ENCODE measurements at regions not wholly inside any gene's neighbourhood (a gene's known extent, or its start where the extent isn't known, plus 50 kb on each side); places are given as distances from the start of the nearest gene placed in this dataset.

GRCh38 chr3:102112704-102113230 is 263.5 kb downstream of the NFKBIZ start:
- DNase-seq (ENCODE audit: low read depth, low spot score): no peak

GRCh38 chr3:102113421-102114041 is 264.2 kb downstream of the NFKBIZ start:
- no peak for DNase-seq (ENCODE audit: low read depth, low spot score)

GRCh38 chr3:102114264-102114979 is 265.1 kb downstream of the NFKBIZ start:
- DNase-seq (ENCODE audit: low read depth, low spot score): no peak

DNA sequence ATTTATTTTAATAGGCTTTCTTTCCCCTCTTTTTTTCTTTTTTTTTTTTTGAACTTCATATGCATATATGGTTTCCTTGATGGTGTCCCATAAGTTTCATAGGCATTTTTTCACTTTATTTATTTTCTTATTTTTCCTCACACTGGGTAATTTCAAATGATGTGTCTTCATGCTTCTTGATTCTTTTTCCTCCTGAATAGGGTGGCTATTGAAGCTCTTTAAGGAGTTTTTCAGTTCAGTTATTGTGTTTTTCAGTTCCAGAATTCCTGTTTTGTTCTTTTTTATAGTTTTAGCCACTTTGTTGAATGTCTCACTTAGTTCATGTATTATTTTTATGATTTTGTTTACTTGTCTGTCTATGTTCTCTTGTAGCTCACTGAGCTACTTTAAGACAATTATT is 273.2 kb downstream of the NFKBIZ start:
- DNase-seq (ENCODE audit: low read depth, low spot score): no peak

DNA sequence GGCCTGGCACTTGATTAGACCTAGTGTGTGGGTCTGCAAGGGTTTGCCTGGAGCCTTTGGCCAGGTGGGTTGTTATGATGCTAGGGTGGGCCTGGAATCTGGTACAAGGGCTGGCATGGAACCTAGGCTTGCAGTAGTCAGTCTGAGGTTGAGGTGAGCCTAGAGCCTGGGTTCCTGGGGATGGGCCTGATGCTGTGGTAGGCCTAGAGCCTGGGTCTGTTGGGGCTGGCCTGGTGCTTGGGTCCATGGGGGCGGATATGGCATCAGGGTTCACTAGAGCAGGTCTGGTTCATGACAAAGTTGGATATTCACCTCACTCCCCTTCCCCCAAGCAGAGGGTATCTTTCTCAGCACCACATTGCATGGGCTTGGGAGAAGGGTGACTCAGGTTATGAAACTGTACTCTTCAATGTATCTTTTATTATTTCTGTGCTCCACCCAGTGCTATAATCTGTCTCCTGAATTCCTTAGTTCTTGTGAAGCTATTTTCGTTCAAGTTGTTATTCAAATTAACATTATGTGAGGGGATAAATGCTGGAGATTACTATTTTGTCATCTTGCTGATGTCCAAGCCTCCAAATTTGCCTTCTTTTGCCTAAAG is 274.4 kb downstream of the NFKBIZ start:
- DNase-seq (ENCODE audit: low read depth, low spot score): no peak

GRCh38 chr3:102124282-102124681 is 275.0 kb downstream of the NFKBIZ start:
- DNase-seq (ENCODE audit: low read depth, low spot score): peak; percentile 15

DNA sequence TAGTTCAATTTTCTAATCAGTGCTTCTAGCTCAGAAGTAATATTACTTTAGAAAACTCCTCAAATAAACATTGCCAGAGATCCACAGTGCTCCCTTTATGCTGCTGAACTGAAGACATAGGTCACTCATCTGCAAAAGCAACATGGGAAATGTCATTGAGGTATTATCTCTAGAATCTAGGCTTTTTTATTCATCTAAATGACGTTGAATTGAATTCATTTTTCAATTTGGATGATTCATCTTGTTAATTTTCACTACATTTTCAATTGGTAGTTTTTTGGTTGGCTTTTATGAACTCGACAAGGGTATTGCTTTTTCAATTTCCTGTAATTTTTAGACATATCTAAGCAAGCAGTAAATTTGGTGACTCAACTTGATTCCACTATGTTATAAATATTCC is 275.4 kb downstream of the NFKBIZ start:
- no peak for DNase-seq (ENCODE audit: low read depth, low spot score)

DNA sequence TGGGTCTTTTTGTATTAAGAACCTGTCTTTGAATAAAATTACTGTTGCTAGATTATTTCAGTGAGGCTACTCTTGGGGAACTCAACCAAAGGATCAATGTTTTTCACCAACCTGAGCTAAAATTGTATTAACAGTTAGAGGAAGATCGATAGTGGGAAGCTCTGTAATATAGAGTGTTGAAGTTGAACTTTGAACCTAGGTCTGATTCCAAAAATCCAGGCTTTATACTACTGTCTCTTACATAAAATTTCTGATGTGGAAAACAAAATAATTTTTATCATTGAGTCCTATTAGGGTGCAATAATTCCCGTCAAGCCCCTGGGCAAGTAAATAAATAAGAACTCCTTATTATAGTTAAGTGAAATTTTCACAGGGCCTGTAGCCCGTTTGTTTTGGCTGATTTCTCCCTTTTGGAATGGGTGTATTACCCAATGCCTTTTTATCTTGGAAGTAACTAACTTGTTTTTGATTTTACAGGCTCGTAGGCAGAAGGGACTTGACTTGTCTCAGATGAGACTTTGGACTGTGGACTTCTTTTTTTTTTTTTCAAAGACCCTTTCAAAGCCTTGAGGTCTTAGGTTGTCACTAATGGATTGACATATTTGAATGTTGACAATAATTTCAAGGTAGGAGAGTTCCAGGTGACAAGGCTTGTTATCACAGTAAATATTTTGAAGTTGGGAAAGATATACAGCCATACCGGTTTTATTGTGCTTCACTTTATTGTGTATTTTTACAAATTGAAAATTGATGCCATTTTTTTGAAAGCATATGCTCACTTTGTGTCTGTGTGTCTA is 276.1 kb downstream of the NFKBIZ start:
- no peak for DNase-seq (ENCODE audit: low read depth, low spot score)

GRCh38 chr3:102125994-102126368 is 276.7 kb downstream of the NFKBIZ start:
- no peak for DNase-seq (ENCODE audit: low read depth, low spot score)

- DNase-seq (ENCODE audit: low read depth, low spot score): peak; percentile 25
Observed at GRCh38 chr3:102129760-102130608, 280.7 kb downstream of the NFKBIZ start.

- DNase-seq (ENCODE audit: low read depth, low spot score): no peak
Observed at GRCh38 chr3:102132370-102132769, 283.1 kb downstream of the NFKBIZ start.

- no peak for DNase-seq (ENCODE audit: low read depth, low spot score)
Observed at GRCh38 chr3:102133376-102133775, 284.1 kb downstream of the NFKBIZ start.

DNA sequence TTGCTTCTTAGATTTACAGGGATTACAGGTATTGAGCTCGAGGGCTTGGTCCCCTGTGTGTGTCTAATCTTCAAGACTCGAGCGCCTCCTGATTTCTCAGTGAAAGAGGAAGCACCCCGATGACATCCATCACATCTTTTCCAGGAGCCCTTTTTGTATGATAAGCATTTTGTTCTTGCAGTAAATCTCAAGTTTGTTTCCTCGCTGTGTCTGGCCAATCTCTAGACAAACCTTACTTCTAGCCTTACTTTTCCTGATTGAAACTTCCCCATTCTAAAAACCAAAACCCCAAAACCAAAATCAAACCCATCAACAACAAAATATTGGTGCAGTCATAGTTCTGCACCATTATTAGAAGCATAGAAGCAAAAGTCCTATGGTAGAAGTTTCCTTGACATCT is 286.0 kb downstream of the NFKBIZ start:
- no peak for DNase-seq (ENCODE audit: low read depth, low spot score)

DNA sequence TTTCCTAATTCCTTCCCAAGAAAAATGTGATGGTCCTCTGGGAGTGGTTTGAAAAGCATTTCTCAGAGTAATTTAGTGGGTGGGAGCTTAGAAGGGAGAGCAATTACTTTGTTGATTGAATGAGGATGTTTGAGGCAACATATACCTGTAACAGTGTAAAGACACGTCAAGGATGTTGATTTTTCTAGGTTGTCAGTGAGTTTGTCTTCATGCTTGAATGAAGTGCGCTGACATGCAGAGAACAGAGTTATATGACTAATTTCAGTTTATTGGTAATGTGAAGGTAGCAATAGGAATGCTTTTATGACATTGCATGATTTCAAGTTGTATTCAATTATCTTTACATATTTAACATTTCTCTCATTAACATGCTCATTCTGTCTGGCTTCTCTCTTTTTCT is 286.9 kb downstream of the NFKBIZ start:
- no peak for DNase-seq (ENCODE audit: low read depth, low spot score)

- DNase-seq (ENCODE audit: low read depth, low spot score): no peak
Observed at GRCh38 chr3:102140116-102140515, 290.8 kb downstream of the NFKBIZ start.

- no peak for DNase-seq (ENCODE audit: low read depth, low spot score)
Observed at GRCh38 chr3:102141096-102141927, 292.0 kb downstream of the NFKBIZ start.

DNA sequence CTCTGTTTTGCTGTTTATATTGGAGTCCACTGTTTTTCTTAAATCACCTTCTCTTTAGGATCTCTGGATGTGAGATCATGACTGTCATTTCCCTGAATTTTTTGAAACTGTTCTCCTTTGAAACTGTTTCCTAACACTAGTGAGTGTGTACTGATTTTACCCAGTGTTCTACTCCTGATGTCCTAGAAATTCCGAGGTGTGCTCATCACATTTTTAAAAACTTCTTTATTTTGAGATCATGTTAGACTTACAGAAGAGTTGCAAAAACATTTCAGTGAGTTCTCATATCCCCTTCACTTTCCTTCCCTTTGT is 292.6 kb downstream of the NFKBIZ start:
- DNase-seq (ENCODE audit: low read depth, low spot score): no peak

GRCh38 chr3:102142379-102143060 is 292.3 kb upstream of the ZPLD1 start:
- no peak for DNase-seq (ENCODE audit: low read depth, low spot score)

- DNase-seq (ENCODE audit: low read depth, low spot score): no peak
Observed at GRCh38 chr3:102143536-102143935, 291.3 kb upstream of the ZPLD1 start.

- DNase-seq (ENCODE audit: low read depth, low spot score): no peak
Observed at GRCh38 chr3:102144063-102144462, 290.8 kb upstream of the ZPLD1 start.
